ENCODE measurements at regions not wholly inside any gene's neighbourhood (a gene's known extent, or its start where the extent isn't known, plus 50 kb on each side); places are given as distances from the start of the nearest gene placed in this dataset.

- no peak for TF ChIP-seq CTCF (IDR thresholded peaks at IDR 0.05; ENCODE audit: control extremely low read depth, extremely low read depth, low read depth, missing control alignments)
- DNase-seq (ENCODE audit: extremely low spot score) = no peak
- CTCF ChIA-PET = interaction anchor here (1.4 kb wide), 1 partner anchor 19 kb away, joined by 4 read pairs; no protein-coding TSS in a partner anchor
- POLR2A ChIA-PET = no interaction called here
Measured at GRCh38 chr2:220787251-220787650, 784.9 kb downstream of the EPHA4 start.

DNA sequence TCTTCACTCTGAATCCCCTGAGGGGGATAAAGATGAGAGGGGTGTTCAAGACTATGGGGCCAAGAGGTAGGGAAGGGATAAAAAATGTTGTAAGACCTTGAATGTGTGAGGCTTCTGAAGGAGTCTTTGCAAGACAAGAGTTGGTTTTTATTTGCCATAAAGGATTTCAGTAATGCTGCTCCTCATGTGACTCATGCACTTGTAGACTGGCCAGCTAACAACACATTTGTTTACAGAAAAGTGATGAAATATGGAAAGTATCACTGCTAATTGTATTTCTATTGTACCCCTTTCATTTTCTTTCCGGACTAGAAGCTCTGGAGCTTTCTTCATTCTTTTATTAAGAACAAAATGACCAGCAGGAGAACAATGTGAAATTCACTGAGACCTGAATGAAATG is 782.1 kb downstream of the EPHA4 start:
- CTCF ChIA-PET = no interaction called here

GRCh38 chr2:220795705-220796104 is 776.4 kb downstream of the EPHA4 start:
- ChIA-PET POLR2A (no interaction called here), CTCF (no interaction called here)
- TF ChIP-seq CTCF (IDR thresholded peaks at IDR 0.05; ENCODE audit: control extremely low read depth, extremely low read depth, low read depth, missing control alignments) = no peak
- no peak for DNase-seq (ENCODE audit: extremely low spot score)

More for the DNA sequence above, 782.1 kb downstream of the EPHA4 start:
- no peak for TF ChIP-seq CTCF (IDR thresholded peaks at IDR 0.05; ENCODE audit: control extremely low read depth, extremely low read depth, low read depth, missing control alignments)
- DNase-seq (ENCODE audit: extremely low spot score) = no peak
- POLR2A ChIA-PET = no interaction called here

DNA sequence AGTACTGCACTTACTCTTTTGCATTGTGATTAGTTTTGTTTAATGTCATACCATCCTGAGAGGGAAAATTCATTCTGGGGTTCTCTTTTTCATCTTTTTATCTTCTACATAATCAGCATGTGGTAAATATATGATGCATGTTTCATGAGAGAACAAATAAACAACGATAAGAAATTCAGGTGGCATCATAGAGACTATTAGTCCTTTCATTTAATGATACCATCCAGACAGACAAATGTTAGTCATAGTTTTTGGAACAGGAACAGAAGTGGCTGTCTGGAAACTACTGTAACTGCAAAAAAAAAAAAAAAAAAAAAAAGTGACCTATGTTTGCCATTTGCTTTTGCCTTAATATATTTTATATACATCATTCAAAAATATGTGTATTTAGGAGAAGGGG is 761.0 kb downstream of the EPHA4 start:
- CTCF ChIA-PET = no interaction called here
- TF ChIP-seq CTCF (IDR thresholded peaks at IDR 0.05; ENCODE audit: control extremely low read depth, extremely low read depth, low read depth, missing control alignments) = no peak
- POLR2A ChIA-PET = no interaction called here
- DNase-seq (ENCODE audit: extremely low spot score) = no peak

DNA sequence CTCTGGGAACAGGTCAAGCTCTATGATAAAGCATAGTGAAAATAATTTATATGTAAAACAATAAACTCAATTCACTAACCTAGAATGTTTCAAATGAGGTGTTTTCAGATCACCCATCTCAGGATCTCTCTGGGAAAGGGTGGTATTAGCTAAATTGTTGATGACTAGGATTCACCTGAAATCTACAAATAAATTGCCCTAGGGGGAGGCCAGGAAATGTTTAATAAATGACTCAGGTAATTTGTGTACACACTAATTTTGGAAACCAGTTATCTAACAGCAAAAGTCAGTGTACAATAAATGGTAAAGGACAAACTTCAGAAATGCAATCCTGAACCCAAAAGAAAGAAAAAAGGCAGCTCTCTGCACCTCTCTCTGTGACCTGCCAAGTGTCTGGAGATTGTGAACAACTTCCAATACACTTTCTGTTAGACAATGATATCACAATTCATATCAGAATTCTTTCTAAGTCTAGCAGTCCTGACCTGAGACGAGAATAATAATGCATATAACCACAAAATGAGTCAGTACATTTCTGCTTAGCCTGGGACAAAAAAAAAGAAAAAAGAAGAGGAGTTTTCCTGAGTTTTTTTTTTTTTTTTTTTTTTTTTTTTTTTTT is 760.0 kb downstream of the EPHA4 start:
- DNase-seq (ENCODE audit: extremely low spot score) = no peak
- TF ChIP-seq CTCF (IDR thresholded peaks at IDR 0.05; ENCODE audit: control extremely low read depth, extremely low read depth, low read depth, missing control alignments) = no peak
- POLR2A ChIA-PET = no interaction called here
- CTCF ChIA-PET = no interaction called here

- ChIA-PET CTCF (no interaction called here), POLR2A (no interaction called here)
- DNase-seq (ENCODE audit: extremely low spot score) = no peak
- no peak for TF ChIP-seq CTCF (IDR thresholded peaks at IDR 0.05; ENCODE audit: control extremely low read depth, extremely low read depth, low read depth, missing control alignments)
Measured at GRCh38 chr2:220814441-220814840, 757.7 kb downstream of the EPHA4 start.

- CTCF ChIA-PET = no interaction called here
- POLR2A ChIA-PET = no interaction called here
- TF ChIP-seq CTCF (IDR thresholded peaks at IDR 0.05; ENCODE audit: control extremely low read depth, extremely low read depth, low read depth, missing control alignments) = no peak
- DNase-seq (ENCODE audit: extremely low spot score) = no peak
Measured at GRCh38 chr2:220815698-220816097, 756.4 kb downstream of the EPHA4 start.

Data from GM10248 (cell line).